Eye (tissue), 1 donor: ENCODE measurements at regions not wholly inside any gene's neighbourhood (a gene's known extent, or its start where the extent isn't known, plus 50 kb on each side); places are given as distances from the start of the nearest gene placed in this dataset.
"Not testable (repeated sequence)": the region's sequence is repeated elsewhere in the genome, so short reads cannot be mapped to it uniquely, and the experiment has no call there.

Source experiments
- DNase-seq: peaks from one replicate; pipeline ENCODE4 v3.0.0-alpha.2; 2015

DNA sequence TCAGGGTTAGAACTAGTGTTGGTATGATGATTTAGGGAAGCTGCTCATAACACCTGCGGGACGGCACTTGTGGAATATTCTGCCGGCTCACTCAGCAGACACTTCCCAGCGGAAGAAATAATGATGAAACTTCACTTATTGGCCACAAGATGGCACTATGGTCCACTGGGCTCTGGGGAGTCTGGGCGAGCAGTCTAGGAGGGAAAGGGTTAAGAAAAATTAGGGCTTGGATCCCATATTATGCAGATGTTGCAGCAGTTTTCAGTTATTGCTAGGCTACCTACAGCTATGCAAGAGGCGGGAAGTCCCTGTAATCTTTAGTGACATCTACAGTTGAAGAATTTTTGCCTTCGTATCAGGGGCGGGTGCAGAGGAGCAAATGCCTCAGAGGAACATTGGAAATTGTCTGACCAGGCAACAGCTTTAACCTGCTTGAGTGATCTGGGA lies 238.7 kb upstream of the PRSS58 start:
- peak; percentile 71 for DNase-seq

DNA sequence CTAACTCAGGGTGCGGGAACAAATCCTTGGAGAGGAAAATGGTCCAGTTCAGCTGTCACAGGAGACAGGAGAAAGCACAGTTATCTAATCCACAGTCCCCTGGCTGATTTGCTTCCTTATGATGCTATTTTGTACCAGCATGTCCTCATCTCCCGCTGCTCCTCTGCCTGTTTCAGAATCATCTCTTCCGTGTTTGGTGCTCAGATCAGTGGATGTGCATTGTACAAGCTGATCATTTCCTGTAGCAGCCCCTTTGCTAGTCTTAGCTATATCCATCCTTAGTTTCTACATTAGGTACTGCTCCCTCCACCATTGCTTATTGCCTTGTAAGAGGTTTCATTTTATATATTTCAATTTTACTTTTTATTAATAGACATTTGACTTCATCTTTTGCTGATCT lies 238.0 kb upstream of the PRSS58 start:
- DNase-seq, result not testable (repeated sequence)

DNA sequence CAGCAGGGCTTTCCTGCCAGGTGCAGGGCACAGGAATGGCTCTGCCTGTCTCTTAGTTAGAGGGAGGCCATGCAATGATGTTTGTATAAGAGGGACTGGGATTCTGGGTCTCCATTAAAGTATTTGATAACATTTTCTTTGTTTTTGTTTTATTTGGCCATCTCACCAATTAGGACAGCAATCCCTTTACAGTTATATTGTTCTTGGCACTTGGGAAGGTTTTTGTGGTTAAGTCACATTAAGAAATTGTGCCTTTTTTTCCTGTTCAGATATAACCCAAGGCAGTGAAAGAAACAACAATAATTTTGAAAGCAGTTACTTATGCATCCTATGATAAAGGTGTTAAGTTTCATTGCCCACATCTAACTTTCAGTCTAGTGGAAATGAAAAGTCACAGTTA lies 237.4 kb upstream of the PRSS58 start:
- DNase-seq, result not testable (repeated sequence)

DNA sequence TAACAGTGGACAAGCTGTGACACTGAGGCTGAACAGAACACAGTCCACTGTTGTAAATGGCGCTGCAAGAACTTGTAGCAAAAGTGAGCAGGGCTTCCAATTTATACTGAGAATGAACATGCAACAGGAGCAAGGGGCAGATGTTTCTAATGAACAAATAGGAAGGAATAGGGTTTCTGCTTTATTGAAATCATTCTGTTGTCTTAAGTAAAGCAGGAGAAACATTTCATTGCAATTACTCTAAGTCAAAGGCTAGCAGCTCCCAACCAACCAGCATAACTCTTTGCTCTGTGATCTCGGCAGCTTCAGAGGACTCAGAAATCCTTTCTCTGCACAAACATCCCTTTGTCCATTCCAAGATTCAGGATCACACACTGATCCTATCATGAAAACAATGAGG lies 236.2 kb upstream of the PRSS58 start:
- DNase-seq, result no peak

DNA sequence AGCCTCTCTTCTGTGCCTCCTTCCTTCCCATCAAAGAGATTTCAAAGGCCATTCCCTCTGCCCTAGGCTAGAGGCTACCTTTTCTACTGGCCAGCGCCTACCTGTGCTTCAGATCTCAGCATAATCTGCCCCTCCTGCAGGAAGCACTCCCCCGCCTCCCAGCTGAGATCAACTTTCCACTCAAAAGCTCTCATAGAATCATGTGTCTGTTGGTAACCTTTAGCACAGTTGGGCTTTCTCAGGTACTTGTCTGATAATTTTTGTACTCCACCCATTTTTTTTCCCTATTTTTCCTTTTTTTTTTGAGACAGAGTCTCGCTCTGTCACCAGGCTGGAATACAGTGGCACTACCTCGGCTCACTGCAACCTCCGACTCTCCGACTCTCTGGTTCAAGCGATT lies 231.0 kb upstream of the PRSS58 start:
- no peak for DNase-seq

DNA sequence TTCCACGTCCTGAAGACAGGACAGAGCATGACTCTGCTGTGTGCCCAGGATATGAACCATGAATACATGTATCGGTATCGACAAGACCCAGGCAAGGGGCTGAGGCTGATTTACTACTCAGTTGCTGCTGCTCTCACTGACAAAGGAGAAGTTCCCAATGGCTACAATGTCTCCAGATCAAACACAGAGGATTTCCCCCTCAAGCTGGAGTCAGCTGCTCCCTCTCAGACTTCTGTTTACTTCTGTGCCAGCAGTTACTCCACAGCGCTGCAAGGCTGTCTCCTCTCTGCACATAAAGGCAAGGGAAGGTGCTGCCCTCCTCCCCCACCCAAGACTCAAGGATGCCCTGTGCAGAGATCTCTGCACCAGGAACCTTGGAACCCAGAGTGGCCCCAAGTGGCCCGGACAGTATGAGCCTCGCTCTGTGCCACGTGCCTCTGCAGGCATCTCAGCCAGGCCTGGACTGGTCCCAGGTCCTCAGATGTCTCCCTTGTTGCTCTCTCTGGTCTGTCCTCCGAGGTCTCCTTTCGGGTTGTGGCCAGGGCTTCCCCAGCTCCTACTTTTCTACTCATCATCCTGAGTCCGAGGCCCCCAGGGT lies 230.3 kb upstream of the PRSS58 start:
- DNase-seq, result no peak

DNA sequence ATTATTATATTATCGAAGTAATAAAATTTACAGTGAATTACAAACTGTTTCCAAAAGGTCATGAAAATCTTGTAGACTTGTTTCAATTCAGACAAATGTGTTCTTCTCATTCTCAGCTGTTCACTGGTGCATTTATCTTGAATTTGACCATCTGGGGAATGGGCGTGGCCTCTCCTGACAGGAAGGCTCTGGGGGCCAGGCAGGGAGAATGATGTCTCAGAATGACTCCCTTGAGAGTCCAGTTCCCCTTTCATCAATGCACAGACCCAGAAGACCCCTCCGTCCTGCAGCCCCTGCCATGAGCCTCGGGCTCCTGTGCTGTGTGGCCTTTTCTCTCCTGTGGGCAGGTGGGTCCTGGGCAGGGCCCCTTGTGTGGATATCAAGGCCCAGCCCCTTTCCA lies 229.7 kb upstream of the PRSS58 start:
- DNase-seq, result not testable (repeated sequence)

DNA sequence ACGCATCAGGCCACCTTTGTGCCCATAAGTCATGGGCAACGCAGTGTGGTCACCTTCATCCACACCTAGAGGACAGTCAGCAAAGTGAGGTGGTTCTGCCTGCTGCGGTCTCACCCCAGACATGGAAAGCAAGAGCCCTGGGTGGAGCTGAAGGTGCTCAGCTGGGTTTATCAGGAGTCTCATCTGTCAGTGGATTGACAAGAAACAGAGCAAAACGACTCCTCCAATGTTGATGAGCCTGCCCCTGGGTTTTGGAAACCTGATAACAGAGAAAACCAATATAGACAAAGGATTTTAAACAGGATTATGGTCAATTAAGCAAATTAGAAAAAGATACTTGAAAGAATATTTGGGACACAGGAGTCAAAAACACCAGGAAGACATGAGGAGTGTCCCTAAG lies 229.3 kb upstream of the PRSS58 start:
- no peak for DNase-seq

DNA sequence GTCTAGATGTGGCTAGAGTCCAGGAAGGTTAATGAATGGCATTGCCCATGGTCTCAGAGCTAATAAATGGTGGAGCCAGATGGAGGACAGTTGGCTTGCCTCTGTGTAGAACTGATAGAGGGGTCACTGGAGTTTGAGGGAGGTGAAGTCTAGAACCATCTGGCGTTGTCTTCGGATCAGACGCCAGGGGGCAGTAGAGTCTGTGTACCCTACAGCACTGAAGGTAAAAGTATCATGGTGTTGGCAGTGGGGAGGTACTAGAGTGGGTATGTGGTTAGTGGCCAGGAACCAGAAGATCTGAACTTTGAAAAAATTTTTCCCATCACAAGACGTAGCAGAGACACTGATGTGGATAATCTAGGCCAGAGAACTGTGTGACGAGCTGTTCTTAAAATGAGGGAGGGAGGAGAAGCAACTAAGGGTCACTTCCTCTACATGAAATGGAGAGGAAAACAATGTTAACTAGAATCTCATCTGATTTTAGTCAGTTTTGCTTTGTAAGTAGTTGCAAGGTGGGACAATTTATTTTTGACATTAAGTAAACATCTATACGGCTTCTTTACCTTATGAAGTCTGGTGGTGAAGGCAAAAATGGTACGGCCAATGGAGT lies 227.9 kb upstream of the PRSS58 start:
- DNase-seq, result no peak

DNA sequence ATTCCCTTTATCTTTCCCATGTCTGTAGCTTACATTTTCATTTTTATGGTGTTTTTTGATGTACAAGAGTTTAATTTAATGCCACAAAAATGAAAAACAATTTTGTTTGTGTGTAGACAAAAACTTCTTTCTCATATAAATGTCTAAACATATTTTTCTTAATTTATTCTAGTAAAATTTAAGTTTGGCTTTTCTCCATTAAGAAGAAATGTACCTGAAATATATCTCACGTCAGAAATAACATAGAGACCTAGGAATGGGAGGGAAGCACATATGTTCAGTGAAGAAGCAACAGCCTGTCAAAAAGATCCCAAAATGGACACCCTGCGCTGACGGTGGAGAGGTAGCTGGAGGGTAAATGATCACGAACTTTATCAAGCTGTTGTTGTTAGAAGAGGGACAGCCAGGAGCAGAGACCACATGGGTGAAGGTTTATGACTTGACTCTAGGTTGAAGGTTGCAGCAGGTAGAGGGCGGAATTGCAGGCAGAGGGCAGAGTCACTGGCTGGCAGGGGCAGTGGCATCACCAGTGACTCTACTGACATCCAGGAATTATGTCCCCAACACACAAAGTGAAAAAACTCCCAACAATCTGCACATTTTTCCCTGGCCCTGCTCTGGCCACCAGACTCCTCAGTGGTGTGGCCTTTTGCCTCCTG lies 225.9 kb upstream of the PRSS58 start:
- no peak for DNase-seq

DNA sequence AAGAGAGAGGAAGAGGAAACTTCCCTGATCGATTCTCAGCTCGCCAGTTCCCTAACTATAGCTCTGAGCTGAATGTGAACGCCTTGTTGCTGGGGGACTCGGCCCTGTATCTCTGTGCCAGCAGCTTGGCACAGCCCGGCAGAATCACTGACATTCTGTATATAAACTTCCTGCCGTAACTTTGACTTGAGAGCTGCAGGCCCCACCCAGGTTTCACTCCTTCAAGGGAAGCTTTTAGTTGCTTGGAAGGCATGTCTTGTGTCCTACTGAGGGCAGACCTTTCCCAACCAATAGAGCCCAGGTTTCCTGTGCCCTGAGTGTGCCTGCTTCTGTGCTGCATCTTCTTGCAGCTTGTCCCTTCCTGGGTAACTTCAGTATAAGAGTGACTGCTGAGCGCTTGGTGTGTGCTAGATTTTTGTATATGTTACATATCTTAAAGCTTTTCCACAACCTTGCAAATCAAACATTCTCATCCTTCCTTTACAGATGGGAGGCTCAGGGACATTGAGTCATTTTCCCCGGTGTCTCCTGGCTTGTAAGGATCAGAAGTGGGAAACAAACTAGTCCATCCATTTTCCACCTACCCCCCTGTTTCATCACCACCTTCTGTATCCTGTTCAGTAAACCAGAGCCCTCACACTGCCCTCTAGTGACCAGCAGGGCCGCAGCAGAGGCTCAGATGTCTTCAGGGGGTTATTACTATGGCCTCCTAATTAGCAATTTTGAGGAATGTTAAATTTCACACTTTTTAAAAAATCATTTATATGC lies 225.2 kb upstream of the PRSS58 start:
- peak; percentile 45 for DNase-seq

DNA sequence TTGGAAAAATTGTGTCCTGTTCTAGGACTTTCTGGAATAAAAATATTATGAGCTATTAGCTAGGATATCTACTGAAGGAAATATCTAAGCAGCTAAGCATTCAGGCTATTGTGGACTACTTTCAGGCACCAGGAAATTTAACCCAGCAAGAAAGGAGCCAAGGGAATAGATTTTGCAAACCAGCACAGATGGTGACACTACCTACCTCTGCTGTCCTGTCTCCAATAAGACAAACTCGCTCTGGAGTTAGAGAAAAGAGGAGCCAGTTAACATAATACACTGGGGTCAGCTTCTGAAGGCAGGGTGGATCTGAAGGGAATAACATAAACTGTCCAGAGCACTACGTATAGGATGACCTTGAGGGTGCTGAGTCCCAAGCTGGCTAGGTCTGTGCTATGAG lies 223.7 kb upstream of the PRSS58 start:
- DNase-seq, result no peak

DNA sequence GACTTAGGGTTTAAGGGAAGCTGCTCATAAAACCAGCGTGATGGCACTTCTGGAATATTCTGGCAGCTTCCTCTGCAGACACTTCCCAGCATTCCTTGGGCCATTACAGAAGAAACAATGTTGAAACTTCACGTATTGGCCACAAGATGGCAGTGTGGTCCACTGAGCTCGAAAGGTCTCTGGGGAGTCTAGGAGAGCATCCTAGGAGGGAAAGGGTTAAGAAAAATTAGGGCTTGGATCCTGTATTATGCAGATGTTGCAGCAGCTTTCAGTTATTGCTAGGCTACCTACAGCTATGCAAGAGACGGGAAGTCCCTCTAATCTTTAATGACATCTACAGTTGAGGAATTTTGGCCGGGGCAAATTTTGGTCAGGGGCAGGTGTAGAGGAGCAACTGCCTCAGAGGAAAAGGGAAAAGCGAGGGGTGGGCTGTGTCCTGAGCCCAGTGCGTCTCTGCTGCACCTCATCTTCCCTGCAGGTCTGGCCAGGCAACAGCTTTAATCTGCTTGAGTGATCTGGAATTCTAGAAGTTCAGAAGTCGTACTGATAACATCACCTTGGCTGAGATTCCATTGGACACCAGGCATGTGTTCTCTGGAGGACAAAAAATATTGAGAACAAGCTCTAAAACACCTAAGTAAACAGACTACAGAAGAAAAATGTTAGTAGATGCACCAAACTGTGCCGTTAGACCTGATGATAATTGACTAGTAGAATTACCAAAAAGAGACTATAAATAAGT lies 220.8 kb upstream of the PRSS58 start:
- DNase-seq, result peak; percentile 71

DNA sequence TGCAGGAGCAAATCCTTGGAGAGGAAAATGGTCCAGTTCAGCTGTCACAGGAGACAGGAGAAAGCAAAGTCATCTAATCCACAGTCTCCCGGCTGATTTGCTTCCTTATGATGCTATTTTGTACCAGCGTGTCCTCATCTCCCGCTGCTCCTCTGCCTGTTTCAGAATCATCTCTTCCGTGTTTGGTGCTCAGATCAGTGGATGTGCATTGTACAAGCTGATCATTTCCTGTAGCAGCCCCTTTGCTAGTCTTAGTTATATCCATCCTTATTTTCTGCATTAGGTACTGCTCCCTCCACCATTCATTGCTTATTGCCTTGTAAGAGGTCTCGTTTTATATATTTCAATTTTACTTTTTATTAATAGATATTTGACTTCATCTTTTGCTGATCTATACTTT lies 219.9 kb upstream of the PRSS58 start:
- DNase-seq, result not testable (repeated sequence)

DNA sequence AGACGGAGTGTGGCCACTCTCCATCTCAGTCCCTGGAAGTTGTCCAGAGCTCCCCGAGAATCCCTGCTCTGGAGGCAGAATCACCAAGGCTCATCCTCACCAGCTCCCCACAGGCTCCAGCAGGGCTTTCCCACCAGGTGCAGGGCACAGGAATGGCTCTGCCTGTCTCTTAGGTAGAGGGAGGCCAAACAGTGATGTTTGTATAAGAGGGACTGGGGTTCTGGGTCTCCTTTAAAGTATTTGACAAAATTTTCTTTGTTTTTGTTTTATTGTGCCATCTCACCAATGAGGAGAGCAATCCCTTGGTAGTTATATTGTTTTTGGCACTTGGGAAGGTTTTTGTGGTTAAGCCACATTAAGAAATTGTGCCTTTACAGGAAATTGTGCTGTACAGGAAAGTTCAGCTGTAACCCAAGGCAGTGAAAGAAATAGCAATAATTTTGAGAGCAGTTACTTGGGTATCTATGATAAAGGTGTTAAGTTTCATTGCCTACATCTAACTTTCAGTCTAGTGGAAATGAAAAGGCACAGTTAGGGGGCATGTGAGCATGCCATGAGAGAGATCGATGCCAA lies 219.3 kb upstream of the PRSS58 start:
- no peak for DNase-seq

DNA sequence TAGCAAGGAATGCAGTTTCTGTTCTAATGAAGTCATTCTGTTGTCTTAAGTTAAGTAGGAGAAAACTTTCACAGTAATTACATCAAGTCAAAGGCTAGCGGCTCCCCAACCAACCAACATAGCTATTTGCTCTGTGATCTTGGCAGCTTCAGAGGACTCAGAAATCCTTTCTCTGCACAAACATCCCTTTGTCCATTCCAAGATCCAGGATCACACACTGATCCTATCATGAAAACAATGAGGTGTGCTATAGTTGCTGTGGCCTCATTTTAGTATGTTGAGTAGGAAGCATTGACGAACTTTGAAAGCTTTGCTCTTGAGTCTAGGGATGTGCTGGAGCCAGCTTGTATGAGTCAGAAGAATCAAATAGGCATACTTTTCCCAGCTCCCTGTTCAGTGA lies 218.2 kb upstream of the PRSS58 start:
- no peak for DNase-seq

DNA sequence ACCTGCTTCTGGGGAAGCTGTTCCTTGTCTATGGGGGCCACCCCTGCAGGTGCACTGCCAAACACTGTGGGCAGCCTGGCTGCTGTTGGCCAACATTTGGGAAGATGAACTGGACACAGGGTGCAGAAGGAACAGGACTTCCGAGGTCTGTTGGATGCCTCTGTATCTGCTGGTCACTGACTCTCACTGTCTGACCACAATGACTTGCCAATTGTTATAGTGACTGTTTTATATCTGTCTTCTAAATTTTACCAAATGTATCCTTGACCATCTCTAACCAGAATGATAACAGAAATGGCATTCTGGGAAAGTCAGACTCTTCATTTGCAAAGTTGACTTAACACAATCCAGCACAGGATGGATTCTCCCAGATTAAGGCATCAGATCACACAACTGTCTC lies 214.0 kb upstream of the PRSS58 start:
- DNase-seq, result no peak

DNA sequence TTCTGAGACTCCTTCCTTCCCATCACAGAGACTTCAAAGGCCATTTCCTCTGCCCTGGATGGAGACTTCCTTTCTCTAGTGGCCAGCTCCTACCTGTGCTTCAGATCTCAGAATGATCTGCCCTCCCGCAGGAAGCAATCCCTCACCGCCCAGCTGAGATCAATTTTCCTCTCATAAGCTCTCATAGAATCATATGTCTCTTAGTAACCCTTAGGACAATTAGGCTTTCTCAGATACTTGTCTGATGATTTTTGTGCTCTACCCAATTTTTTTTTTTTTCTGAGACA lies 212.6 kb upstream of the PRSS58 start:
- DNase-seq, result no peak

DNA sequence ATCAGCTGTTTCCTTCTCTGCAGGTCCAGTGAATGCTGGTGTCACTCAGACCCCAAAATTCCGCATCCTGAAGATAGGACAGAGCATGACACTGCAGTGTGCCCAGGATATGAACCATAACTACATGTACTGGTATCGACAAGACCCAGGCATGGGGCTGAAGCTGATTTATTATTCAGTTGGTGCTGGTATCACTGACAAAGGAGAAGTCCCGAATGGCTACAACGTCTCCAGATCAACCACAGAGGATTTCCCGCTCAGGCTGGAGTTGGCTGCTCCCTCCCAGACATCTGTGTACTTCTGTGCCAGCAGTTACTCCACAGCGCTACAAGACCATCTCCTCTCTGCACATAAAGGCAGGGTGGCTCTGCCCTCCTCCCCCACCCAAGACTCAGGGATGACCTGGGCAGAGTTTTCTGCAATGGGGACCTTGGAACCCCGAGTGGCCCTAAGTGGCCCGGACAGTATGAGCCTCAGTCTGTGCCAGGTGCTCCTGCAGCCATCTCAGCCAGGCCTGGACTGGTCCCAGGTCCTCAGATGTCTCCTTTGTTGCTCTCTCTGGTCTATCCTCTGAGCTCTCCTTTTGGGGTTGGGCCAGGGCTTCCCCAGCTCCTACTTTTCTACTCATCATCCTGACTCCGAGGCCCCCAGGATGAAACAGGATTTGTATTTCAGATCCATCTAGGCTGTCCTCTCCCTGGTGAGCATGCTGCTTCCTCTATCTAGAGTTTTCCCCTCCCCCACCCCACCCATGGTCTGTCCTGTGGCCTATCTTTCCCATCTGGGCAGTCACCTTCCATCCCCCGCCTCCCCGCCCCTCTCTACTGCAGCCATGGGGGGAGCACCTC lies 212.1 kb upstream of the PRSS58 start:
- DNase-seq, result no peak

DNA sequence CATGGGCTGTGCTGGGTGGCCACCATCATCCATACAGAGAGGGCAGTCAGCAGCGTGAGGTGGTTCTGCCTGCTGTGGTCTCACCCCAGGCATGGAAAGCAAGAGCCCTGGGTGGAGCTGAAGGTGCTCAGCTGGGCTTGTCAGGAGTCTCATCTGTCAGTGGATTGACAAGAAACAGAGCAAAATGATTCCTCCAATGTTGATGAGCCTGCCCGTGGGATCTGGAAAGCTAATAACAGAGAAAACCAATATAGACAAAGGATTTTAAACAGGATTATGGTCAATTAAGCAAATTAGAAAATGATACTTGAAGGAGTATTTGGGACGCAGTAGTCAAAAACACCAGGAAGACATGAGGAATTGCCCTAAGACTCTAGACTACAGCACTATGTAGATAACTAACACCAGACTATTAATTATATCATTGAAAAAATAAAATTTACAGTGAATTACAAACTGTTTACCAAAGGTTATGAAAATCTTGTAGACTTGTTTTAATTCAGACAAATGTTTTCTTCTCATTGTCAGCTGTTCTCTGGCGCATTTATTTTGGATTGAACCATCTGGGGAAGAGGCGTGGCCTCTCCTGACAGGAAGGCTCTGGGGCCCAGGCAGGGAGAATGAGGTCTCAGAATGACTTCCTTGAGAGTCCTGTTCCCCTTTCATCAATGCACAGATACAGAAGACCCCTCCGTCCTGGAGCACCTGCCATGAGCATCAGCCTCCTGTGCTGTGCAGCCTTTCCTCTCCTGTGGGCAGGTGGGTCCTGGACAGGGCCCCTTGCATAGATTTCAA lies 211.2 kb upstream of the PRSS58 start:
- DNase-seq, result no peak

DNA sequence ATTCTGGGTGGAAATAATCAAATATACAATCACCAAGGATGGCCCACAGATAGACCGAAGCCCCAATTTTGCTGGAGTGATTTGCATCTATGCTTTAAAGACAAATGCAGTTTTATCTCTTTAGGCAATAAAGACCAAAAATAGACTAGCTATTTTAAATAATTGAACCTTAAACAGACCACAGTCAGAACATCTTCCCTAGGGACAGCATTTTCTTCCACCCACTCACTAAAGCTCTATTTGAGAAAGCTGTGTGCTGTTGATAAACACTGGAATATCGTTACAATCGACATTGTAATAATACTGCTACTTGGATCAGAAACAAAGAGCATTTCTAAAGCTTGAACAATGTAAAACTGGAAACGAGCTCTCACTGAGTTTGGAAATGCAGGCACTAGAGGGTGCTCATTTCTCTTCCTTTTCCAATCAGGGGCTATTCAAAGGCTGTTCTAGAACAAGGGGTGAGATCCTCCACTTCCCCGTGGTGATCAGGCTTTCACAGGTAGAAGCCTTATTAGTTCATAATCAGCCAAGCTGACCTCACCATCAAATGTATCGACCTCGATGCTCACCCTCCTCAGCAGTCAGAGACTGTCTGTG lies 209.3 kb upstream of the PRSS58 start:
- not testable (repeated sequence) for DNase-seq
